ENCODE measurements at regions not wholly inside any gene's neighbourhood (a gene's known extent, or its start where the extent isn't known, plus 50 kb on each side); places are given as distances from the start of the nearest gene placed in this dataset.

- DNase-seq: no peak
Measured at GRCh38 chr2:11050565-11050964, 104.7 kb upstream of the SLC66A3 start.

GRCh38 chr2:11051280-11051679 is 104.0 kb upstream of the SLC66A3 start:
- no peak for DNase-seq

- DNase-seq: no peak
Measured at GRCh38 chr2:11053546-11053945, 101.7 kb upstream of the SLC66A3 start.

GRCh38 chr2:11054783-11055678 is 100.2 kb upstream of the SLC66A3 start:
- DNase-seq: no peak

GRCh38 chr2:11055679-11056215 is 99.5 kb upstream of the SLC66A3 start:
- DNase-seq: no peak

GRCh38 chr2:11056614-11057013 is 98.7 kb upstream of the SLC66A3 start:
- DNase-seq: no peak

GRCh38 chr2:11057031-11057430 is 98.2 kb upstream of the SLC66A3 start:
- no peak for DNase-seq

GRCh38 chr2:11058129-11058528 is 97.1 kb upstream of the SLC66A3 start:
- no peak for DNase-seq

- DNase-seq: no peak
Measured at GRCh38 chr2:11060376-11061169, 94.7 kb upstream of the SLC66A3 start.

- no peak for DNase-seq
Measured at GRCh38 chr2:11065833-11066485, 89.3 kb upstream of the SLC66A3 start.

GRCh38 chr2:11067221-11068078 is 87.8 kb upstream of the SLC66A3 start:
- no peak for DNase-seq

GRCh38 chr2:11068079-11068741 is 87.1 kb upstream of the SLC66A3 start:
- DNase-seq: no peak

GRCh38 chr2:11068856-11069526 is 86.3 kb upstream of the SLC66A3 start:
- no peak for DNase-seq

- no peak for DNase-seq
Measured at GRCh38 chr2:11069566-11070185, 85.6 kb upstream of the SLC66A3 start.

- DNase-seq: no peak
Measured at GRCh38 chr2:11071211-11071610, 84.1 kb upstream of the SLC66A3 start.

GRCh38 chr2:11071939-11072338 is 83.3 kb upstream of the SLC66A3 start:
- no peak for DNase-seq

GRCh38 chr2:11072550-11072949 is 82.7 kb upstream of the SLC66A3 start:
- no peak for DNase-seq

- no peak for DNase-seq
Measured at GRCh38 chr2:11073251-11073650, 82.0 kb upstream of the SLC66A3 start.

- DNase-seq: no peak
Measured at GRCh38 chr2:11073776-11074175, 81.5 kb upstream of the SLC66A3 start.

GRCh38 chr2:11074246-11074820 is 80.9 kb upstream of the SLC66A3 start:
- DNase-seq: no peak
